SU-DHL-6 (cell line): ENCODE measurements at regions not wholly inside any gene's neighbourhood (a gene's known extent, or its start where the extent isn't known, plus 50 kb on each side); places are given as distances from the start of the nearest gene placed in this dataset.

Source experiments
- EZH2phosphoT487 ChIP-seq: fragments of 200-600 bp; sonication (generic), shearing (Covaris generic); conservative IDR thresholded peaks from 2 replicates; pipeline ENCODE4 v1.6.1; 2018; ENCODE audit warnings: mild to moderate bottlenecking, antibody characterized with exemption, low read length, moderate library complexity, mixed read lengths
- TF ChIP-seq, protein P1 (sequence below): fragments of 200-600 bp; sonication (generic); IDR thresholded peaks from one replicate; pipeline ENCODE4 v1.5.1; 2017; ENCODE audit warnings: antibody characterized with exemption, mild to moderate bottlenecking, low read length, moderate library complexity; ENCODE audit not compliant: insufficient read depth, poor library complexity, severe bottlenecking

- TF ChIP-seq, protein P1, sequence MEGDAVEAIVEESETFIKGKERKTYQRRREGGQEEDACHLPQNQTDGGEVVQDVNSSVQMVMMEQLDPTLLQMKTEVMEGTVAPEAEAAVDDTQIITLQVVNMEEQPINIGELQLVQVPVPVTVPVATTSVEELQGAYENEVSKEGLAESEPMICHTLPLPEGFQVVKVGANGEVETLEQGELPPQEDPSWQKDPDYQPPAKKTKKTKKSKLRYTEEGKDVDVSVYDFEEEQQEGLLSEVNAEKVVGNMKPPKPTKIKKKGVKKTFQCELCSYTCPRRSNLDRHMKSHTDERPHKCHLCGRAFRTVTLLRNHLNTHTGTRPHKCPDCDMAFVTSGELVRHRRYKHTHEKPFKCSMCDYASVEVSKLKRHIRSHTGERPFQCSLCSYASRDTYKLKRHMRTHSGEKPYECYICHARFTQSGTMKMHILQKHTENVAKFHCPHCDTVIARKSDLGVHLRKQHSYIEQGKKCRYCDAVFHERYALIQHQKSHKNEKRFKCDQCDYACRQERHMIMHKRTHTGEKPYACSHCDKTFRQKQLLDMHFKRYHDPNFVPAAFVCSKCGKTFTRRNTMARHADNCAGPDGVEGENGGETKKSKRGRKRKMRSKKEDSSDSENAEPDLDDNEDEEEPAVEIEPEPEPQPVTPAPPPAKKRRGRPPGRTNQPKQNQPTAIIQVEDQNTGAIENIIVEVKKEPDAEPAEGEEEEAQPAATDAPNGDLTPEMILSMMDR, result no peak
- TF ChIP-seq EZH2phosphoT487, result no peak
Observed at GRCh38 chr4:134043266-134043665, 158.3 kb downstream of the PABPC4L start.
